Caco-2 (cell line): ENCODE measurements at regions not wholly inside any gene's neighbourhood (a gene's known extent, or its start where the extent isn't known, plus 50 kb on each side); places are given as distances from the start of the nearest gene placed in this dataset.

Experiments used
- BruUV-seq: library from RNA; stranded (reverse); fragments of 400-500 nt; replicated peaks from 2 replicates; lab custom pipeline; 2021; lab: Mats Ljungman, UMichigan
- CTCF ChIA-PET: fragments of 300-600 bp; sonication (Branson Sonifier 250); formaldehyde crosslinking; loops from one replicate; lab custom pipeline; 2022; ENCODE audit warnings: antibody characterized with exemption; lab: Charles Lee
- POLR2A ChIA-PET: fragments of 300-600 bp; sonication (Branson Sonifier 250); formaldehyde crosslinking; loops from one replicate; lab custom pipeline; 2022; ENCODE audit warnings: antibody characterized with exemption; lab: Charles Lee
- DNase-seq, 2 experiments: peaks; one replicate each; pipeline versions ENCODE4 v3.0.0 to v3.0.0-alpha.2; 2020 to 2022
- H3K27me3 ChIP-seq: replicated peaks from 2 replicates; pipeline ENCODE4 v1.6.0; 2011; ENCODE audit warnings: low read length; ENCODE audit not compliant: control insufficient read depth, insufficient read depth
- H3K36me3 ChIP-seq: 2 replicates; pipeline ENCODE4 v1.5.1; 2011; ENCODE audit warnings: low read length; ENCODE audit not compliant: control insufficient read depth, insufficient read depth
- H3K4me1 ChIP-seq: fragments of 250-450 bp; sonication (Bioruptor Pico); 2 replicates; pipeline ENCODE4 v1.5.1; 2020; ENCODE audit warnings: mild to moderate bottlenecking
- H3K4me3 ChIP-seq: 2 replicates; pipeline ENCODE4 v1.5.1; 2011; ENCODE audit warnings: low read depth, mild to moderate bottlenecking, control low read depth, low read length
- H3K9me3 ChIP-seq: fragments of 250-450 bp; sonication (Bioruptor Pico); 2 replicates; pipeline ENCODE4 v1.5.1; 2020; ENCODE audit warnings: mild to moderate bottlenecking, moderate library complexity
- H3K27ac Mint-ChIP-seq: one replicate; pipeline ENCODE4 v1.8.0; 2022; ENCODE audit warnings: mixed read lengths; ENCODE audit not compliant: unreplicated experiment
- H3K27me3 Mint-ChIP-seq: one replicate; pipeline ENCODE4 v1.8.0; 2022; ENCODE audit warnings: mixed read lengths; ENCODE audit not compliant: insufficient read depth, unreplicated experiment
- H3K36me3 Mint-ChIP-seq: one replicate; pipeline ENCODE4 v1.8.0; 2022; ENCODE audit warnings: mild to moderate bottlenecking, mixed read lengths; ENCODE audit not compliant: insufficient read depth, unreplicated experiment
- H3K4me1 Mint-ChIP-seq: one replicate; pipeline ENCODE4 v1.8.0; 2022; ENCODE audit warnings: low read depth, mixed read lengths; ENCODE audit not compliant: unreplicated experiment
- H3K4me3 Mint-ChIP-seq: one replicate; pipeline ENCODE4 v1.8.0; 2022; ENCODE audit warnings: mild to moderate bottlenecking, moderate library complexity, mixed read lengths; ENCODE audit not compliant: unreplicated experiment
- H3K9me3 Mint-ChIP-seq: one replicate; pipeline ENCODE4 v1.8.0; 2022; ENCODE audit warnings: mixed read lengths; ENCODE audit not compliant: unreplicated experiment
- CTCF ChIP-seq, 2 experiments: fragments of 200-600 bp in 1 of 2; IDR thresholded peaks; 1 replicate in 1 of 2; 2 replicates in 1 of 2; pipeline versions ENCODE4 v1.5.1 to v1.8.0; 2011 to 2022; ENCODE audit warnings: antibody characterized with exemption in 1 of 2, control low read depth in 1 of 2, inconsistent platforms in 1 of 2, low read depth in 1 of 2, low read length in 1 of 2, mild to moderate bottlenecking in 1 of 2, moderate library complexity in 1 of 2; ENCODE audit not compliant: insufficient read depth in 1 of 2, severe bottlenecking in 1 of 2, unreplicated experiment in 1 of 2
- intact Hi-C: fragments of 100-400 bp; cut with micrococcal nuclease; formaldehyde crosslinking; loops from one replicate; pipeline ENCODE4 v1.10.0; 2022; ENCODE audit not compliant: unreplicated experiment

GRCh38 chr2:39587641-39588040 is 78.1 kb upstream of the TMEM178A start:
- H3K9me3 ChIP-seq, result peaks cover 7% of the 10 kb centered on the region
- H3K9me3 Mint-ChIP-seq, result peaks cover 12% of the 10 kb centered on the region
- H3K27me3 ChIP-seq, result no peaks in the 10 kb centered on the region
- BruUV-seq, result no TSS peak
- H3K36me3 Mint-ChIP-seq, result no peaks in the 10 kb centered on the region
- no peak overlapping the region for H3K4me3 Mint-ChIP-seq
- H3K36me3 ChIP-seq, result no peaks in the 10 kb centered on the region
- DNase-seq, result no peak
- H3K27ac Mint-ChIP-seq, result no peak overlapping the region
- CTCF ChIA-PET, result no interaction called here
- intact Hi-C loops, result no loop called here
- peaks cover 2% of the 10 kb centered on the region for H3K27me3 Mint-ChIP-seq
- no peaks in the 10 kb centered on the region for H3K4me1 Mint-ChIP-seq
- no peak for TF ChIP-seq CTCF (IDR thresholded peaks at IDR 0.05; ENCODE audit: insufficient read depth in 1 of 2, low read depth in 1 of 2, low read length in 1 of 2, severe bottlenecking in 1 of 2, unreplicated experiment in 1 of 2)
- POLR2A ChIA-PET, result no interaction called here
- H3K4me3 ChIP-seq, result no peak overlapping the region
- H3K4me1 ChIP-seq, result no peaks in the 10 kb centered on the region

- H3K27me3 ChIP-seq, result no peaks in the 10 kb centered on the region
- H3K4me1 ChIP-seq, result no peaks in the 10 kb centered on the region
- H3K4me3 ChIP-seq, result no peak overlapping the region
- intact Hi-C loops, result loop anchor here (1.0 to 5.0 kb wide), 3 partner anchors 76 to 137 kb away; no protein-coding TSS in a partner anchor
- Mint-ChIP-seq H3K4me3 (no peak overlapping the region), H3K27me3 (no peaks in the 10 kb centered on the region), H3K9me3 (no peaks in the 10 kb centered on the region), H3K4me1 (no peaks in the 10 kb centered on the region), H3K27ac (no peak overlapping the region), H3K36me3 (no peaks in the 10 kb centered on the region)
- no peaks in the 10 kb centered on the region for H3K9me3 ChIP-seq
- peak; percentile 53 to 65 for DNase-seq
- H3K36me3 ChIP-seq, result no peaks in the 10 kb centered on the region
- ChIA-PET POLR2A (no interaction called here), CTCF (interaction anchor here (0.5 to 1.9 kb wide), 9 partner anchors 103 to 469 kb away, joined by 3 to 13 read pairs (median 3); no protein-coding TSS in a partner anchor)
- TF ChIP-seq CTCF (IDR thresholded peaks at IDR 0.05; ENCODE audit: insufficient read depth in 1 of 2, low read depth in 1 of 2, low read length in 1 of 2, severe bottlenecking in 1 of 2, unreplicated experiment in 1 of 2), result peak; percentile 54 to 73
- BruUV-seq, result no TSS peak
Measured at GRCh38 chr2:39593439-39594393, 72.0 kb upstream of the TMEM178A start.

- Mint-ChIP-seq H3K4me1 (no peaks in the 10 kb centered on the region), H3K36me3 (no peaks in the 10 kb centered on the region), H3K4me3 (no peak overlapping the region), H3K27me3 (peaks cover 3% of the 10 kb centered on the region), H3K9me3 (no peaks in the 10 kb centered on the region), H3K27ac (no peak overlapping the region)
- ChIA-PET CTCF (no interaction called here), POLR2A (no interaction called here)
- no peak for TF ChIP-seq CTCF (IDR thresholded peaks at IDR 0.05; ENCODE audit: insufficient read depth in 1 of 2, low read depth in 1 of 2, low read length in 1 of 2, severe bottlenecking in 1 of 2, unreplicated experiment in 1 of 2)
- H3K9me3 ChIP-seq, result no peaks in the 10 kb centered on the region
- intact Hi-C loops, result no loop called here
- H3K27me3 ChIP-seq, result no peaks in the 10 kb centered on the region
- no TSS peak for BruUV-seq
- no peak overlapping the region for H3K4me3 ChIP-seq
- no peak for DNase-seq
- H3K4me1 ChIP-seq, result no peaks in the 10 kb centered on the region
- no peaks in the 10 kb centered on the region for H3K36me3 ChIP-seq
Measured at GRCh38 chr2:39595116-39595515, 70.6 kb upstream of the TMEM178A start.
